Hematopoietic multipotent progenitor cell treated with erythropoietin and hydrocortisone succinate and interleukin-3 and kit ligand, for 8 days (in vitro differentiated cells): ENCODE measurements at regions not wholly inside any gene's neighbourhood (a gene's known extent, or its start where the extent isn't known, plus 50 kb on each side); places are given as distances from the start of the nearest gene placed in this dataset.

ENCODE experiments used
- DNase-seq: peaks from one replicate; pipeline ENCODE4 v3.0.0-alpha.2; 2015

GRCh38 chr17:77668518-77668917 is 290.0 kb upstream of the TNRC6C start:
- DNase-seq = no peak

- no peak for DNase-seq
These were observed 288.3 kb upstream of the TNRC6C start for GRCh38 chr17:77670173-77670572.

- no peak for DNase-seq
These were observed 284.1 kb upstream of the TNRC6C start for GRCh38 chr17:77674358-77674757.

DNA sequence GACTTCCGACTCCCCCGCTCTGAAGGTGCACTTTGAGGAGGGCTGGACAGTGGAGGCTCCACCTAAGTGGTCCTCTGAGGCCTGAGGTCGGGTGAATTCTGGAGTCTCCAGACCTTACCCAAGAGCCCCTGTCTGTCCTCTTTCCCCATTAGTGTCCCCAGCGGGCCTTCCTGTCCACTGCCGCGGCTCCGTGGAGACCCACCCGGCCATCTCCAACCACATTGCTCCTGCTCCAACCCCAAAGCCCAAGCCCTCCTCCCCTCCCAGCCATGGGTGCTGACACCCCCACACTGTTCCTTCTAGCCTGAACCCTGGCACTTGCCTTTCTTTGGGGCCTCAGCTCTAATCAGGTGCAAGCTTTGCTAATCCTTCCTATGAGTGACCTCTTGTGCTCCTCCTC is 283.1 kb upstream of the TNRC6C start:
- DNase-seq = no peak

DNA sequence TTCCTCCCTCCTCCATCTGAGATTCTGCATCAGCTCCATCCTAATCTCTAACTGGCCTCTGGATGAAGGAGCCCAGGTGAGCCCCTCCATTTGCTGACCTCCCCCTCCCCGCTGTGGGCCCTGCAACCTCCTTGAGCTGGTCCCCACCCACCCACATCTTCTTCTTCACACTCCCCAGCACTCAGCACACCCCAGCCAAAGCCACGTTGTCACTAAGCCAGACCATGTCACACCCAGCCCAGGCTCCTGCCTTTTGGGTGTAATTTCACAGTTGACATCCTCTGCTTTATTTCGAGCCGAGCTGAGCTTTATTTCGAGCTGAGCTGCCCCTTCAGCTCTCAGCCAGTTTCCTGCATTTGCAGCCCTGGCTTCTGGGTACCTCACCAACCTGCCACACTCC is 282.7 kb upstream of the TNRC6C start:
- no peak for DNase-seq

GRCh38 chr17:77676237-77676661 is 282.3 kb upstream of the TNRC6C start:
- DNase-seq = no peak

DNA sequence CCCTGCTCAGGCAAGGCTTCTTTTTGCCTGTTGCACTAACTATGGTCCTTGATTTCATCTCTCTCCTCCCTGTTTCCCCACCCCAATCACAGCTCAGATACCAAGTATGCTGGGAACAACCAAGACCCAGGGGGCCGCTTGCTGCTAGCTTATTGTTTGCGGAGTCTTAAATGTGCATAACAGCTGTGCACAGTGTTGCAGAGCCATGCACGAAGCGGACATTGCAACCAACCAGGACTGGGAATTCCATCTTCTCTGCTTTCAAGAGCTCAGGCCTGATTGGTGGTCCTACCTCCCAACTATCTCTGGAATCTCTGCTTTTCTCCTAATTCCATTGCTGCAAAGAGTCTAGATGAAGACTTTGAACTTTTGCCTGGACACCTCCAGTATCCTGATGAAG is 281.3 kb upstream of the TNRC6C start:
- no peak for DNase-seq

- DNase-seq = no peak
These were observed 280.9 kb upstream of the TNRC6C start for GRCh38 chr17:77677630-77678029.

GRCh38 chr17:77679589-77679988 is 278.9 kb upstream of the TNRC6C start:
- no peak for DNase-seq

DNA sequence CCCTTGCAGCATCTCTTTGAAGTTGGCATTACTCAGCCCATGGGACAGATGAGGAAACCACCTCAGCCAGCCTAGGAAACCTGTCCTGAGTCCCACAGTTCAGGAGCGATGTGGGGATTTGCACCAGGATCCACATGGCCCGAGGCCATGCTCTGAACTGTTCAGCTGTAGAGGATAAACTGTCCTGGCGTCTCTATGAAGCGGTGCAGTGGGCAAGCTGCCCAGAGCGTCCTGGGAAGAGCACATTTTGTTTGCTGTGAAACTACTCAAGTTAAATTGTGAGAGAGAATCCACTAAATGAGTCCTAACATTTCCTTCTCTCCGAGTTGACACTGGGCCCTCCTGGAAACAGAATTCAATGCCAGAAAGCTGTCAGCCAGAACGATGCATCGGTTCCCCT is 276.6 kb upstream of the TNRC6C start:
- DNase-seq = no peak

DNA sequence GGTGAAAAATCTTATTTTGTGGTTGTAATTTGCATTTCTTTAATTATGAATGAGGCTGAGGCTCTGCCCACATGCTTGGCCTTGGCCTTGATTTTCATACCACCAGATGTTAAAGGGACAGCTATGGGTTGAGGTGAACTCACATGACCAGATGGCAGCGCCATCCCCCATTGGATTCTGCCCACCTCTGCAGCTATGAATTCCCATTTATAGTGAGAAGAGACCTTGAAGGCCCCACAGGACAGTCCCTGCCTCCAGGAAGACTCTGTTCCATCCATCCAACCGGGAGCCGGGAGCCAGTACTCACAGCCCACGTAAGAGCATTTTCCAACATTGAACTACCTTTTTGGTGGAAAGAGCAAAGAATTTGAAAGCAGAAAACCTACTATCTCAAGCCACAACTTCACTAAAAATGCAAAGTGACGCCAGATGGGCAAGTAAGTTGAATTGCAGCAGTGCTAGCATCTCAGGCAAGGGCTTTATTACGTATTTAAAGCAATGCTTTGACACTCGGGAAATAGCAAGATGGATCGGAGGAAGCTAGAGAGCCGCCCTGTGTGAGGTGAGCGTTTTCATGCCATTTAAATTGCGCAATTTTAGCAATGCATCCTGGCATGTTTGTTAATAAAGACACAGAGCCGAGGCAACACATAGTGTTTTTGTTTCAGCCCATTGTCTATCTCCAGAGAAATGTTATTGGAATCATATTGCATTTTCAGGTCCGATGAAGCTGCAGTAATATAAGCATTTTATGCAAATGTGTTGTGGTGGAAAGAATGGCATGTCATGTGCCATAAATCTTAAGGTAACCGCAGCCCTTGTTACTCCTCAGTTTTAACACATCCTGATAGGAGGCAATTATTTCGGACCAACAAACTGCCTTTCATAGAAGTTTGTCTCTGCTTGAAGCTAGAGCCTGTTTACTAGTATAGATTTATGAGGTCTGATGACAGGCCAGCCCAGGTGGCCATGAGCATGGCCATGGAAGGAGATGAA is 273.4 kb upstream of the TNRC6C start:
- no peak for DNase-seq

DNA sequence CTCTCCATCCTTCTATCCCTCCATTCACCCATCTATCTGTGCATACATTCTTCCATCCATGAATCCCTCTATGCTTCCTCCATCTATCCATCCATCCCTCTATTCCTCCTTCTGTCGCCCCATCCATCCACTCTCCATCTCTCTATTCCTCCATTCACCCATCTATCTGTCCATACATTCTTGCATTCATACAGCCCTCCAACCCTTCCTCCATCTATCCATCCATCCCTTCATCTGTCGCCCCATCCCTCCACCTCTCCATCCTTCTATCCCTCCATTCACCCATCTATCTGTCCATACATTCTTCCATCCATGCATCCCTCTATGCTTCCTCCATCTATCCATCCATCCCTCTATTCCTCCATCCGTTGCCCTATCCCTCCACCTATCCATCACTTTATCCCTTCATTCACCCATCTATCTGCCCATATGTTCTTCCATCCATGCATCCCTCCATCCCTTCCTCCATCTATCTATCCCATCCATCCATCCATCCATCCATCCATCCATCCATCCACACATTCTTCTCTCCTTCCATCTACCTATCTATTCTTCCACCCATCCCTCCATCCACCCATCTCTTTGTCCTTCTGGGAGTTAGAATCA is 272.5 kb upstream of the TNRC6C start:
- no peak for DNase-seq

- DNase-seq = no peak
These were observed 271.6 kb upstream of the TNRC6C start for GRCh38 chr17:77686903-77687302.

DNA sequence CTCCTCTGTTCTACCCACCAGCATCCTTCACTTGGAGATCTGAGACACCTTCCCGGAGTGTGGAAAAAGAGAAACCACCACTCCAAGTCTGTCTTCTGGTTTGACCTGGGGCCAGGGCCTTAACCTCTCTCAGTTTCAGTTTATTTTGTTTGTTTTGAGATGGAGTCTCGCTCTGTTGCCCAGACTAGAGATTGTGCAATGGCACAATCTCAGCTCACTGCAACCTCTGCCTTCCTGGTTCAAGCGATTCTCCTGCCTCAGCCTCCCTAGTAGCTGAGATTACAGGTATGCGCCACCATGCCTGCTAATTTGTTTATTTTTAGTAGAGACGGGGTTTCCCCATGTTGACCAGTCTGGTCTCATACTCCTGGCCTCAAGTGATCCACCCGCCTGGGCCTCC is 271.1 kb upstream of the TNRC6C start:
- DNase-seq = no peak

DNA sequence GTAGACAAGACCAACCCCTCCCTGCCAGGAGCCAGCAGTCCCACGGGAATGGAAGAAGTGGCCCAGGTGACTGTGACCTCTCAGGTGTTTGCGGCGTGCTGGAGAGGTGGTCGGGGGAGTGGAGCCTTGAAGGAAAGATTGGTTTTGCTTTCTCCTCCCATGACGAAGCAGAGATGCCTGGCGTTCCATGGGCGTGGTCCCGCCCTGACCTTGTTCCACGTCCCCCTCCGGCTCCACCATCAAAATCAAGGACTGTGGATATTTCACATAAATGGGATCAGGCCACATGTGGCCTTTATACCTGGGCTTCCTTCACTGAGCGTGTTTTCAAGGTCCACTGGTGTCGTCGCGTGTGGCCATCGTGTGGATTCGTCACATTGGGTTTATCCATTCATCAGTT is 270.6 kb upstream of the TNRC6C start:
- DNase-seq = no peak

DNA sequence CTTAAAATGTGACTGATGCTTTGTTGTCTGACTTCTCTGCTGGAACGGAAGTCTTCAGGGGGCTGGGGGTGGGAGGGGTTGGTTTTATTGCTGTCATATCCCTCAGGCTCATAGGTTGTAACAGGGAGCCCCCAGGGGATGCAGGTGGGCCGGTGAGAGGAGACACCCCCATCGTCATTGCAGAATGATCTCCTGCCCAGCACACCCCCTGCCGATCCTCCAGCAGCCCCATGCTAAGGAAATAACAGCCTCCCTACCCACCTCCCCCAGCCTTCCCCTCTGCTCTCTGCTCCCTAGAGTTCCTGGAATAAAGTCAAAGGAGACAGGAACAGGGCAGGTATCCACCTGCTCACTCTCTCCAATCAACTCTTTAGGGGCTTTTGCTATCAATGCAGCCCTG is 270.1 kb upstream of the TNRC6C start:
- DNase-seq = no peak

DNA sequence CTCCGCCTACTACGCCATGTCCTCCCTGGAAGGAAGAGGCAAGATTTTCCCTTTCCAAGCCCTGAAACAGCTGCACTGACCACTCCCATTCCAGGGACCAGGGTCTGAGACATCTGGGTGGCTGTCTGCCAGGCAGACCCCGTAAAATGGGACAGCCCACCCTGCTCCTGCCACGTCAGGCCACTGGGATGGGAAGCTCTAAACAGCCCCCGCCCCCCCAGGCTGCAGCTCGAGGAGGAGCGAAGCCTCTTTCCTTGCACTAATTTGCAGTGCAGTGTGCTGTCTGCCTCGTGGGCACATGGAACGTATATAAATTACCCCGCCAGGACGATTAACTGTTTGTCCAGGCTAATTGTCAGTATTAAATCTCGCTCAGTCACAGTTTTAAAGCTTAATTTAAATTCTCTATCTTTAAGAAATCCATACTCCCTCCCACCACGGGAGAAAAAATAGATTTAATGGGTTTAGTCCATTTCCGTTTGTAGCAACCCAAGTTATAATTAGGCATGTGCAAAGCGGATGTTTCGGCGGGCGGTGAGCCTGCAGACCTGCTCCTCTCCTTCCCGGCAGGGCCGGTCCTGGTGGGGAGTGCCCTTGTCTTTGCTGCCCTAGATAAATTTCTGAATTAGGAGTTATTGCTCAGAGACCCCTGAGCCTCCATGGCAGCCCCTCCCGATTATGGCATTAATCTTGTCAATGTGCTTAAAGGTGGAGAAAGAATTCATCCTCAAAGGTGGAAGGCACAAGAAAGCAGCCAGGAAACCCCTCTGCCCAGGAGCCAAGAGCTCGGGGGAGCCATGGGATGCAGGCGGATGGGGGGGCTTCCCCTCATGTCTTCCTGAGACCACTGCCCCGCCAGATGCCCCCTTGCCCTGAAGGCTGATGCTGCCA is 268.0 kb upstream of the TNRC6C start:
- DNase-seq = no peak

- DNase-seq = no peak
These were observed 267.1 kb upstream of the TNRC6C start for GRCh38 chr17:77691216-77692085.

DNA sequence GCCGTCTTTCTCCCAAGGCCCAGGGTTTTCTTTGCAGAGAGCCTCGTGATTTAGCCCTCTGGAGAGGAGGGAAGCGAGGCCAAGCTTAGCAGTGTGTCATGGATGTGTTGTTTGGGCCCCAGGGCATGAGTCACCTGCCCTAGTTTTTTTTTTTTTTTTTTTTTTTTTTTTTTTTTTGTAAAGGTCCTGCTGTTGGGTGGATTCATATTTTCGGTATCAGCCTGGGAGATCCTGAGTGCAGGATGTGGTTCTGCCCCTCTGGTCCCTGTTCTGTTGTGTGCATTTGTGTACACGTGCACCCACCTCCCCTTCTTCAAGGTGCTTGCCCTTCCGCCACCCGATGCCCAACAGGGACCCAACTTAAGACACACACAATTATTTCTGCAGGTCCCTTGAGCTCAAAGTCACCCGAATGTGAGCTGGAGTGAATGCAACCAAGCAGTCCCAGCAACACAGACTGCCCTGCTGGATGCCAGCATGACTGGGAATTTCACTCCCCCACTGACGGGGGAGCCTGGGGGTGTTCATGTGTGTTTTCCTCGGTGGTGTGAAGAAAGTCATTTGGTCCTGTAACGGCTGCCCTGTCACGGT is 265.8 kb upstream of the TNRC6C start:
- DNase-seq = no peak

DNA sequence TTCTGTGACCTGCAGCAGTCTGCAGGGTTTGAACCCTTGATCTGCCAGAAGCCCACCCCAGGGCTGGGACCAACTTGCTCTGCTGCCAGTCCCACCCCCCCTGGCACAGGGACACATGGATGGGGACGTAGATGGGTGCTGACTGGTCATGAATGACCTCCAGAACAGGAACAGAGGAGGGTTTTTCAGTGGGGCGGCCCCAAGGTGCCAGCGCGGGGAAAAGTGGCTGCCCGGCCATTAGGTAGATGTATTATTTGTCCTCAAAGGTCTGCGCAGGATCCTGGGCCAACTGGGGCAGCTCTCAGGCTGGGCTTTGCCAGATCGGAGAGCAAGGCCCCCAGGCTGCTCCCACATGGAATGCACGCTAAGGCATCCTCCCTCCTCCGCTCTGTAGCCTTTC is 265.2 kb upstream of the TNRC6C start:
- DNase-seq = no peak

GRCh38 chr17:77693776-77694175 is 264.7 kb upstream of the TNRC6C start:
- no peak for DNase-seq
